GM18508 (cell line): ENCODE measurements at regions not wholly inside any gene's neighbourhood (a gene's known extent, or its start where the extent isn't known, plus 50 kb on each side); places are given as distances from the start of the nearest gene placed in this dataset.
A peak's percentile ranks its signal among the peaks of the same experiment; 100 is the strongest.
"Not testable (repeated sequence)": the region's sequence is repeated elsewhere in the genome, so short reads cannot be mapped to it uniquely, and the experiment has no call there.

Experiments used
- ATAC-seq: cut with Tn5 transposase; IDR thresholded peaks from one replicate; pipeline ENCODE4 v1.9.1; 2021; ENCODE audit warnings: moderate number of reproducible peaks; ENCODE audit not compliant: insufficient read depth, unreplicated experiment

DNA sequence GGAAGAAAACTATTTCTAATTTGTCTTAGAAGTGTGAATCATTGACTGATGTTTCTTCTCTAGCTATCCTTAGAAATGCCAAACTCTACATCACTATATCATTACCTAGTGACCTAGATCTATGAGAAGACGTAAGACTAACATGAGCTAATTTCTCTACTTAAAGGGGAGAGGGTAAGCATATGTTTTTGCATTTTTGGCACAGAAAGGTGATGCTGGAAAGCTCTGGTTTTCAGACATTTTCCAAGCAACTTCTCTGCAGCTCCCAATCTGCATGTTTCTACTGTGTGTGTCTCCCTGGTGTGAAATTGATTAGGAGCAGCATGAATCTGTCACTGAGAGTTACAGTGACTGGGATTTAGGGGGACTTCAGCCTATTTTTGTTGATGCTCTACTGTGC is 235.2 kb upstream of the LINC00305 start:
- ATAC-seq = no peak

DNA sequence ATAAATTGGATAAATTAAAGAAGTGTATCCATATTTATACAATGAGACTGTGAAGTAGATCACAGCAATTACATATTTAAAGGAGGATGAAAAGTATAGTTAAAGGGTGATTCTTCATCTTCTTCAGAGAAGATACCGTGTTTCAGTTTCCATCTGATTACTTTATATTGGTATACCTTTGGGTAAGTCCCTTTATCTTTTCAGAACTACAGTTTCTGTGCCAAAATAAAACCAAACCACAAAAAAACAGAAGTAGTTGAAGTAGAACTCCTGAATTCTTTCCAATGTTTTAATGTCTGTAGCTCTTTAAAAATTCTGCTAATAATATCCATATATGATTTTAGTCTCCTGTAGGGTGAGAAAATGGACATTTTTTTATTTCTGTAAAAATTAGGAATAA is 231.2 kb upstream of the LINC00305 start:
- ATAC-seq = peak; percentile 99

DNA sequence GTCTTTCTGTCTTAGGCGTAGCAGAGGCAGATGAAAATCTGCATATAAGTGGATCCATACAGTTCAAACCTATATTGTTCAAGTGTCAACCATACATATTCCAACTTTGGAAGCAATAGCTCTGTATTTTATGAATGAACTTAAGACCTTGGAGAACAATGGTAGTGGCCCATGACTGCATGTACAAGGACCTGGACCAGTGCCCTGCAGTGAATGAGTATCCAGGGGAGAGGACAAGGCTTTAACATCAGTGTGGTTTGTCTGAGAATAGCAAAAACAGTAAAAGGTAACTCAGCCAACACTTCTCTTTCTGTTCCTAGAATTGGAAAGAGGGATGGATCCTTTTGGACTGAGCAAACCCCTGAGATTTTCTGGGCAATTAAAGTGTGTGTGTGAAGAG is 230.8 kb upstream of the LINC00305 start:
- ATAC-seq = no peak

DNA sequence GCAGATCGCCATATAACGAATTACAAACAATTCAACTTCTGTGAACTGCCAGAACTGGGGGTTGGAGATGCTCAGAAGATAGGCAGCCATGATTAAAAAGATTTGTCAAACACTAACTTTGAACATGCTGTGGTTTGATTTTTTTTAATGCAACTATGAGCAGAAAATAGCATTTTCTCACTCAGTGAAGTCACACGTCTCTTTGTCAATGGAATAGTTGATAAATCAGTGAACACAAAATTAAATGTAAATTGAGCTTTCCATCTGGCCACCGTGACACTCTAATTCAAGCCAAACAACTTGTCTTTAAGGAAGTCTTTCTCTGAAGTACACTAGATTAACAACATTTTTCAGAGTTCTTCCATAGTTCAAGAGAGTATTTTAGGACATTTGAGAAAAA is 228.6 kb upstream of the LINC00305 start:
- ATAC-seq = no peak

DNA sequence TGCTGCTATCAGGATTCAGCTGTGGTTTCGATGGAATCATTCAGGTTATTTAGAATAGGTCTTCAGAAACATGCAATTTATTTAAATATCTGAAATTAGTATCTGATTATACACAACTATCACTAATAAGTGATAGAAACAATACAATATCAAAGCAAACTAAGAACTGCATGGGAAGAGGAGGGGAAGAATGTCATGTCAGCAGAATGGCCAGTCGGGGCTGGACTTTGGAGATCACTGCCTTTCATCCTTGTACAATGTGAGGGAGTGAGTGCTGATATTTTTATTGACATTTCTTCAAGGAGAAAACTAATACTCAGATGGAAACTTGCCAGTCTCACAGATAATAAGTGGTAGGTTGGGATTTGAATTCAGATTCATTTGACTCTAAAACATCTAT is 224.0 kb upstream of the LINC00305 start:
- ATAC-seq = no peak

DNA sequence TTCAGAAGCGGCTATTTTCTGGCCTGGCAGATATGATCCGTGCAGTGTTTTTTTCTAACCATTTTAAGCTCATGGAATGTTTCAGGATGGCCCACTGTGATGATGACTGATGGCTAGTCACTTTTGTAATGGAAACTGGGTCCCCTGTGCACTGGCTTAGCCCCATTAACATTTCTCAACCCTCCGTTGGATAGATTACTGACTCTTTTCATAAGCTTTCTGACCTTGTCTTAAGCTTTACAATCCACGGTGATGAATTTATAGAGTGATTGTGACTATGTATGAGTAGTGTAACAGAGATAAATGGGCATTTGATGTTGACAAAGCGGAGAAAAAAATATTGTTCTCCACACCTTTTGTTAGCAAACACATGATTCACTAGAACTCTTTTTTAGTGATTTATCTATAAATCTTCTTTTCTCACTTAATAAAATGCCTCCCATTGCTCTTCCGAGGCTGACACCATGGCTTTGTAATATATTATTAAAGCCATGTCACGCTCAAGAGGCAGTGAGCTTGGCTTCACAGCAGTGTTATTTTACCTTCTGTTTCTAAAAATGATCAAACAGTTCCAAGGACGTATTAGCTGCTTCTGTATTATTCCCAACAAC is 221.0 kb upstream of the LINC00305 start:
- not testable (repeated sequence) for ATAC-seq

DNA sequence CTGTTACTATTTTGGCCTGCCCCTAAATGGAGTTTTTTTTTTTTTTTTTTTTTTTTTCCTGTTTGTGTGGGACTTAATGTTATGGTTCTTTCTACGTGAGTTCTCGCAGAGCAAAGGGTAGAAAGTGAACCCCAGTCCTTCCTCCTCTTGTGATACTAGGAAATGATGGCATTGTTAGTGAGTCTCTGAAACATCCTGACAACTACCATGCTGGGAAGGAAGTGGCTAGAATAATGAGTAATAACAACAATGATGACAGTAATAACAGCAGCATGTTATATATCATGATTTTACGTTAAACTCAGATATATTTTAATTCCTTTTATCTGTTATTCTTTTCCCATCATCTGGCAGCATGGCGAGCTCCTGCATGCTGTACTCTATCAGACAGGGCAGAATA is 216.2 kb upstream of the LINC00305 start:
- no peak for ATAC-seq

DNA sequence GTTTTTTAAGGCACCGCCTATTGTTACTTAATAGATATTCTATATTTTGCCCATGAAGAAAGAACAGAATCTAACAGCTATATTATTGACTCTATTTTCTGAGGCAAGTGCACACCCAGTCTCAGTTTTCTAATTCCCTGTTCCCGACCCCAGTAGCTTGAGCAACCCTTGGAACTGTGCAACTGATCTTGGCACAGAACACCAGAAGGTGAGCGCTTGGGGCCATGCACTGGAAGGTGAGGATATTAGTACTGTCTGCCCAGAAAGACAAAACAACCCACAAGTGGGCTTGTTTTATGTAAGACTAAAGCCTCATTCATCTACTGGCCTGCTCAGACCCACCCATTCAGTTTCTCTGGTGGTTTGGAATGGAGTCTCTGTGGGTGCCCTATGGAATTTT is 188.8 kb upstream of the LINC00305 start:
- no peak for ATAC-seq

DNA sequence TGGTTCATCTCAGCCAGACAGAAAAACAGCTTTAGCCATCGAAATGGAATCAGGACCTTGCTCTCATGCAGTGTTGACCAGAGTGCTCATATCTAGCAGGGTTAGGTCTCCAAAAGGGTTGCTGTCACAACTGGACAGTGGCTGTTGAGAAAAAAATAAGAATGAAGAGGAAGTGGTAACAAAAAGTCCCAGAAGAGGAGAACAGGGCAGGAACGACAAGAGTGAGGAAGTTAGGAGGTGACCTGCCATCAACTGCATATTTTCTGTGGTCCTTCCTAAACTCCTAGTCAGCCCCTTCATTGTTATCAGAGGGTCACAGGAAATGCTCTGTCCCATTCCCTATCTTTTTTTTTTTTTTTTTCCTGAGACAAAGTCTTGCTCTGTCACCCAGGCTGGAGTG is 188.1 kb upstream of the LINC00305 start:
- no peak for ATAC-seq

DNA sequence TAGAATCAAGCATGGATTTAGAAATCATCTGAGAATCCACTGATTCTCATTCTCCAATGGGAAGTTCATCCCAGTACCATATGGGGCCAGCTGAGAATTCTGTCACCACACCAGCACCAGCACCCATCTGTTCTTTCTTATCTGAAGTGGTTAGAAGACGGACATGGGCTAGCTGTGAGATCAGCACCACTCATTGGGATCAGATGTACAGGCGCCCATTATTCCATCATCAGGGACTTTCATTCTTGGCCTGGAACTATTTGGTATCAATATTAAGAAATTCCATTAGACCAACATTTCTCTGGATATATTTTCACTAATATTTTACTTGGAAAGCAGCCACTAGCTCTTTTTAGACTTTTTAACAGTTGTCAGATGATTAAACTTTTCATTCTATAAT is 185.9 kb upstream of the LINC00305 start:
- no peak for ATAC-seq

DNA sequence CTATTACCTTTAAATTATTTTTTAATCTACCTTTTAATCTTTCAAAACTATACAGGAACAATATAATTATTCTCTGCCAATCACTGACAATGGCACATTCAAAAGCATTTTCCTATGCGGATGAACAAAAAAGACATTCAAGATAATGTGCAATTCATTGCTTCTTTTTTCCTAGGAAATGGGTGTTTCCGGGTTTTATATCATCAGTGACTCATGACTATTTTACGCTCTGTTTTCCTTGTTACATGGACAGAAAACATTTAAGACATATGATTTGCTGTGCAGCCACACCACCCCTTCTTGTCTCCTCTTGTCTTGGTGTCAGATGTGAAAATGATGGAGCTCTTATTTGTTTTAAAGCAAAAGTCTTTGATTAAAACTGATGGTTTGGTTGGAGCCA is 184.7 kb upstream of the LINC00305 start:
- no peak for ATAC-seq

DNA sequence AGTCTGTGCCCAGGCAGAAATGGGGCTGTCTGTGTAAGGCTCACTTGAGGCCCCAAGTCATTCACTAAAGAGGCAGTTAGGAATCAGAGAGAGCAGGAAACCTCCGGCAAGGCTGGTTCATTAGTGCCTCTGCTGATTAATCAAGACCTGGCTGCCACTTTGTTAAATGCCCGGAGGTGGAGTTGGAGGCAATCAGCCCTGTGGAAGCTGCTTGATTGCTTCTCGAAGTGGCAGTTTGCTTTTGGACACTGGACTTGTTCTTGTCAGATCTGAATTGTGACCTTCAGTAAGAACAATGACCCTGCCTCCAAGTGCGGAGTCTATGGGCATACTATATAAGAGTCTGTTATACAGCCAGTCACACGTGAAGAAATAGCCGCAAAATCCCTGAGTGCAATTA is 183.9 kb upstream of the LINC00305 start:
- no peak for ATAC-seq

DNA sequence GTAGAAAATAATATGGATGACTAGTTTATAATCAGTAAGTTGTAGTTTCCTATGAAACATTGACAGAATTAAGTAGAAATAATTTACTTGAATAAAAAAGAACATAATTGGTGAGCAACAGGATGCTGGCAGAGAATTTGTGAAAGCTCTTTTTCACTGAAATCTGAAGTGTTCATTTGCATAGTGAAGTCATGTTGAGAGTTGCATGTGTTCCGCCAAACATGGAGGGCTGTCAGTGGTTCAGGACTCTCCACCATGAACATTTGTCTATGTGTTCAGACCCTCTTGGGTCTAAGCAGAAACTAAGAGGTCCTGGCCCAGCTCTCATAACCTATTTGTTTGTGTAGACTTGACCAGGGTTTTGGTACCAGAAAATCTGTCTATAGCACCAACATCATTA is 182.5 kb upstream of the LINC00305 start:
- ATAC-seq = no peak

DNA sequence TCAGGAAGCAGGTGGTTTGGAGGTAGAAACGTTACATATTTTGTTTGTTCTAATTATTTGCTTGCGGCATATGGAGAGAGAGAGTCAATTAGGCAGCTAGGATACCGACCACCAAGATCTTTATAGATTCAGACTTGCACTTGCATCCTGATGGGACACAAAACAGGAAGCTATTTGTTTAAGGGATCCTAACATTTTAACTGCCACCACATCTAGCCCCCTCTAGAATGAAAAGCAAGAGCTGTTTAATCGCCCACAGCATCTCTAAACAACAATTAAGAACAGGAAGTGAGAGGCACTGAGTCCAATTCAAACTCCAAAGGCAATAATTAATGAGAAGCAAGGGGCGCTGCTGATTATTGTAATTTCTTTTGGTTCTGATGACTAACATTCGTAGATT is 182.0 kb upstream of the LINC00305 start:
- no peak for ATAC-seq

DNA sequence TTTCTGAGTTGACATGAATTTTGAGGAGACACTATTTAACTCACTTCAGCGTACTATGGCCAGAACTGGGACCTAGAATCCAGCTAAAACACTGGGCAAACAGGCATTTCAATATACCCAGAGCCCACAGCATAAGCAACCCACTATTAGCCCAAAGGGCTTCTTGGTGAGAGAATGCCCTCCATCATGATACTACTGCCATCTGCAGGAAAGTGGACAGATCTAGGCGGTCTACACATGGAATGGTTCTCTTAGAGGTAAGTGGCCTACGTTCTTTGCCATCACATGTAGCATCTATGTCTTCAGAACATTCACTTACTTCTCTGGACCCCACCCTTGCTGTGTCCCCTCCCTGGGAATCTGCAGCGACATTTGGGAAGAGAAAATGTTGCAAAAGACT is 181.3 kb upstream of the LINC00305 start:
- no peak for ATAC-seq

DNA sequence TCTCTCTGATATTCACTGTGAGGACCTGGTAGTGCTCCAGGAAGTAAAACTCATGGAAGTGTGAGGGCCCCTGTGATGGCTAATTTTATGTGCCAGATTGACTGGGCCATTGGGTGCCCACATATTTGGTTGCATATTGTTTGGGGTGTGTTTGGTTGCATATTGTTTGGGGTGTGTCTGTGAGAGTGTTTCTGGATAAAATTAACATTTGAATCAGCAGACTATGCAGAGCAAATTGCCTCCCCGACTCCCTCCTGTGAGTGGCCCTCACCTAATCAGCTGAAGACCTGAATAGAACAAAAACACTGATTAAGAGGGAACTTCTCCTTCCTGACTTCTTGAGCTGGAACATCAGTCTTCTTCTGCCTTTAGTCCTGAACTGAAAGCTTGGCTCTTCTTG is 173.3 kb upstream of the LINC00305 start:
- no peak for ATAC-seq

DNA sequence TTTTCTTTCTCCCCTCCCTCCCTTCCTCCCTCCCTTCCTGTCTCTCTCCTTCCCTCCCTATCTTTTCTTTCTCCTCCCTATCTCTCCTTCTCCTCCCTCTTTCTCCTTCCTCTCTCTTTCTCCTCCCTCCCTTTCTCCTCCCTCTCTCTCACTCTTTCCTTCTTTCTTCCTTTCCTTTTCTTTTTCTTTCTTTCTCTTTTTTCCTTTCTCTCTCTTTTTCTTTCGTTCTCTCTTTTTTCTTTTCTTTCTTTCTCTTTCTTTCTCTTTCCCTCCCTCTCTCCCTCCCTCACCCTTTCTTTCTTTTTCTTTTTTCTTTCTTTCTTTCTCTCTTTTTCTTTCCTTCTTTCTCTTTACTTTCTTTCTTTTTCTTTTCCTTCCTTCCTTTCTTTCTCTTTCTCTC is 169.7 kb upstream of the LINC00305 start:
- no peak for ATAC-seq

DNA sequence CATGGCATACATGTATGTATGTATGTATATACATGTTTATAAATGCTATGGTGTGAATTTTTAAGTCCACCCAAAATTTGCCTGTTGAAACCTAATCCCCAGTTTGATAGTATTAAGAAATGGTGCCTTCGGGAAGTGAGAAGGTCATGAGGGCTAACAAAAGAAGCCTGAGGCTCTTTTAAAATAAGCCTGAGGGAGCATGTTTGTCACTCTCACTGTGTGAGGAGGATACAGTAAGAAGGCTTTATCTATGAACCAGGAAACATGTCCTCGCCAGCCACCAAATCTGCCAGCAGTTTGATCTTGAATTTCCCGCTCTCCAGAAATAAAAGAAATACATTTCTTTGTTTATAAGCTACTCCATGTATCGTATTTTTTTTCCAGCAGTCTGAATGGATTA is 163.0 kb upstream of the LINC00305 start:
- ATAC-seq = no peak

DNA sequence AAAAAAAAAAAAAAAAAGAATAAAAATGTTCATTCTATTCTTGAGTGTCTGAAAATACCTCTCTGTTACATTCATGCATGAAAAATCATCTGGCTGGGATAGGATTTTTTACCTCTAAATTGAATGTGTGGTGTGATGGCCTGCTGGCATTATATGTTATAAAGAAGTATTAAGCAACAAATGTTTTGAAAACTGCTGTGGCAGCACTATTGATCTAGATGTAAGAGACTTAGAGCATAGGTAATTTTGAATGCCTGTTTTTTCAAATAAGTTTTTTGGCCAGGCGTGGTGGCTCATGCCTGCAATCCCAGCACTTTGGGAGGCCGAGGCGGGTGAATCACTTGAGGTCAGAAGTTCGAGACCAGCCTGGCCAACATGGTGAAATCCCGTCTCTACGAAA is 147.0 kb upstream of the LINC00305 start:
- ATAC-seq = no peak

DNA sequence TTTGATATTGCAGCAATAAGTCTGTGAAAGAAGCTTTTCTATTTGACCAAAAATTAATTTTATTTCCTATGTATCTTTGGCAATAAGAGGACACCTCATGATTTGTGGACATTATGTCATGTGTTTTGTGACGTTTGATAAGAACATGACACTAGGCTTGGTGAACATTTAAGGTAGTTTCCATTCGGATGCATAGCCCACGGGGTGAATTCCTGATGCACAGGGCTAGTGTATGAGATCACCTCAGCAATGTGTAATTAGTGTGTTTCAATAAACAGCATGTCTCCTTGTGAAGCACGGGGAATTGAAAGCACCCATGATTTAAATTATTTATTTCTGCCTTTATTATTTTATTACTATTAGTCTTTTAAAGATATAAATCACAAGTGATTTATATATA is 146.1 kb upstream of the LINC00305 start:
- ATAC-seq = no peak

DNA sequence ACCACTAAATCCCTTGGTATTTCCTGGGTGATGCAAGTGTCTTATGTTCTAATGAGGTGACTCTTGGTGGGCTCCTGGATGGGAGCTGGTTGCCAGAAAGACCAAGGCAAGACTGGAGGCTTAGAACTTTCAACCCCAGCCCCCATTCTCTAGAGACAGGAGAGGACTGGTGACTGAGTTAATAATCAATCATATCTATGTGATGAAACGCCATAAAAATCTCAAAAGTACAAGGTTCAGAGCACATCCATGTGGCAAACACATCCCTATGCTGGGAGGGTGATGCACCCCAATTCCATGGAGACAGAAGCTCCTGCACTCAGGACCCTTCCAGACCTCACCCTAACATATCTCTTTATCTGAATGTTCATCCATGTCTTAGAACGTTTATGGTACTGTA is 139.5 kb upstream of the LINC00305 start:
- ATAC-seq = no peak

DNA sequence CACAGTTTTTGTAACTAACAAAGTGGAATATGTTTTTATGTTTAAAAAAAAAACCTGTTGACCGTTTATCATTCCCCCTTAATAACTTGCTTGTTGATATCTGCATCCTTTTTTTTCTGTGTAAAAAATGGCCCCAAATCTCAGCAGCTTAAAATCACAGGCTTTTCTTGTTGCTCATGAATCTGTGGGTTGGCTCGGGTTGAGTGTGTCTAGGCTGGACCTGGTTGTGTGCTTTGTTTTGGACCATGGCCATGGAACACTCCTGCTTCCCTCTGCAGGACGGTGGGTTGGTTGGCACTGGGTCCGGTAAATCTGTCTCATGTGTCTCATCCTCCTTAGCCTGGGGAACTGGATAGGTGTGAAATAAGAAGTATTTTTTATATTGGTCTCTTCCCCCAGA is 139.0 kb upstream of the LINC00305 start:
- ATAC-seq = no peak

DNA sequence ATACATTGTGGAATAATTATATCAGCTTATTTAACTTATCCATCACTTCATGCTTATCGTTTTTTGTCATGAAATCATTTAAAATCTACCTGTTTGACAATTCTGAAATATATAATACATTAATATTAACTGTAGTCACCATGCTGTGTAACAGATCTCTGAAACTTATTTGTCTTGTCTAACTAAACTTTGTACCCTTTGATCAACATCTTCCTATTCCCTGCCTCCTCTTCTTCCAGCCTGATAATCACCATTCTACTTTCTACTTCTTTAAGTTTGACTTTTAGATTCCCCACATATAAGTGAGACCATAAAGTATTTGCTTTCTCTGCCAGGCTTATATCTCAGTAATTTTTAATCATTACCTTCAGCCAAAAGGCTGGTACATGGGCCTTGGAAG is 134.2 kb upstream of the LINC00305 start:
- ATAC-seq = no peak
